HFF-Myc (cell line): ENCODE measurements at regions not wholly inside any gene's neighbourhood (a gene's known extent, or its start where the extent isn't known, plus 50 kb on each side); places are given as distances from the start of the nearest gene placed in this dataset.

ENCODE experiments used
- DNase-seq: peaks from one replicate; pipeline ENCODE4 v3.0.0-alpha.2; 2011; ENCODE audit warnings: low read depth; ENCODE audit errors: extremely low read depth
- H3K4me3 ChIP-seq: replicated peaks from 2 replicates; pipeline ENCODE4 v1.5.1; 2011; ENCODE audit warnings: low read depth, mild to moderate bottlenecking, control low read depth, low read length
- TF ChIP-seq, protein P1 (sequence below): IDR thresholded peaks from 2 replicates; pipeline ENCODE4 v1.5.1; 2012; ENCODE audit warnings: mild to moderate bottlenecking, low read depth, low read length, control low read depth; ENCODE audit errors: missing control alignments

DNA sequence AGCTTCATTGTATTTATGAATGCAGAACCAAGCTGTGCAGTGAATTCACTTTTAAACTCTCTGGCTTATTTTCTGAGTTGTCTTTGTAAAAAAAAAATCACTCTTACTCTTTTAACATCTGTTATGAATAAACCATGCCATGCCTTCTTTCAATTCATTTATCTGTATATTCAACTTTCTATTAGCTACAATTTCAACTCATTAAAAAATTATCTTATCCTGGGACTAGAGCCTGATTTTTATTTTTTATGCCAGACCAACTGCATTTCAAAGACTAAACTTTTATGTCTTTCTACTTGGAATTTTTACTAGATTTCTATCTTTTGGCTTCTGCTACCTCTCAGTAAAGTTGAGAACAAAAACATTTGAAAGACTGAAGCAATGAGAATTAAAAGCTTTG lies 342.7 kb downstream of the DEPDC1B start:
- TF ChIP-seq, protein P1, sequence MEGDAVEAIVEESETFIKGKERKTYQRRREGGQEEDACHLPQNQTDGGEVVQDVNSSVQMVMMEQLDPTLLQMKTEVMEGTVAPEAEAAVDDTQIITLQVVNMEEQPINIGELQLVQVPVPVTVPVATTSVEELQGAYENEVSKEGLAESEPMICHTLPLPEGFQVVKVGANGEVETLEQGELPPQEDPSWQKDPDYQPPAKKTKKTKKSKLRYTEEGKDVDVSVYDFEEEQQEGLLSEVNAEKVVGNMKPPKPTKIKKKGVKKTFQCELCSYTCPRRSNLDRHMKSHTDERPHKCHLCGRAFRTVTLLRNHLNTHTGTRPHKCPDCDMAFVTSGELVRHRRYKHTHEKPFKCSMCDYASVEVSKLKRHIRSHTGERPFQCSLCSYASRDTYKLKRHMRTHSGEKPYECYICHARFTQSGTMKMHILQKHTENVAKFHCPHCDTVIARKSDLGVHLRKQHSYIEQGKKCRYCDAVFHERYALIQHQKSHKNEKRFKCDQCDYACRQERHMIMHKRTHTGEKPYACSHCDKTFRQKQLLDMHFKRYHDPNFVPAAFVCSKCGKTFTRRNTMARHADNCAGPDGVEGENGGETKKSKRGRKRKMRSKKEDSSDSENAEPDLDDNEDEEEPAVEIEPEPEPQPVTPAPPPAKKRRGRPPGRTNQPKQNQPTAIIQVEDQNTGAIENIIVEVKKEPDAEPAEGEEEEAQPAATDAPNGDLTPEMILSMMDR, result no peak
- no peak for DNase-seq
- no peak overlapping the region for H3K4me3 ChIP-seq

DNA sequence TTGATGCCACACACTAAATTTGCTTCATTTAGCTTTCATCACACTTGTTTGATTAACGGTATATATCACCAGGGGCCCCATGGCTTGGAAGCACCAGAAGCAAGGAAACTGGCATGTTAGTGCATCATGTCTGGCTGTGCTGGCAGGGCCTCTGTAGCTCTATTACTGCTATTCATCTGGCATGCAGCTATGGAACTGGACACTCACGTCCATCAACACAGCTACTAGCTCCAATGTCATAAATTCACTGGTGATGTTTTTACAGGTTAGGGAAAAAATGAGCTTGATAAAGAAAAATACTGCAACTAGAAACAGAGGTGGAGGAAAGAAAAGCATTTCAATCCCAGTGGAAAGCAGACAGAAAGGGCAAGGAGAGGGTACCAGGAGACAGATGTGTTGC lies 343.2 kb downstream of the DEPDC1B start:
- H3K4me3 ChIP-seq, result no peak overlapping the region
- TF ChIP-seq, protein P1, result no peak
- DNase-seq, result no peak

DNA sequence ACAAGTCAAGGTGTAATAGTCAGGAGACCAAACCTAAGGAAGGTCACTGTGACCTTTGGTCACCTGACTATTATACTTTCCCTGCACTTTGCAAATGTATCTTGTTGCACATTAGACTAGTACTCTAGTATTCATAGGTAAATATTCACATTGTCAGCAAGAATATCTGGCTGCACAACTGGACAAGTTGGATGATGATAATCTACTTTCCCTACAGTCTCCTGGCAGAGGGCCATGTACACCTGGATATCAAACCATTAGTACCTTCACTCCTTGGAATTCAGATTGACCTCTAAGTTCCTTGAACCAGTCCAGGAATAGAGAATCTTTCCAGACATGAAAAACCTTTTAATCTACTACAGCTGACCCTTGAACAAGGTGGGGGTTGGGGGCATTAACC lies 344.8 kb downstream of the DEPDC1B start:
- TF ChIP-seq, protein P1, result no peak
- no peak for DNase-seq
- H3K4me3 ChIP-seq, result no peak overlapping the region

DNA sequence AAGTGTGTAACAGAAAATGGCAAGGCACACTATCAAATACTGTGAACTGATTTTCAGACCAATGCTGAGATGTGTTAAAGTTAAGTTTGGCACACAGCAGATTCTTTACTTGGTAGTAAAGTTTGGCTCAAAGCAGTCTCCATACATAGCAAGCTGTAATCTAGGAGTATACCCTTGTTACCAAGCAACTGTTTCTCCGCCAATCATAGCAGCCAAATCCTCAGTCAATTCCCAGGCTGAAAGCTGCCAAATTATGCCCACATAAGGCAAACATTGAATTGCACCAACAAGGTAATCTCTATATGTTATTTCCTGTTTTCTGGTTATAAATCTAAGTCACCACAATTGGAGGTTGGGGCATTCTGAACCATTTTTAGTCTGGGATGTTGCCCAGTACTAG lies 345.7 kb downstream of the DEPDC1B start:
- no peak overlapping the region for H3K4me3 ChIP-seq
- no peak for DNase-seq
- TF ChIP-seq, protein P1, result no peak

DNA sequence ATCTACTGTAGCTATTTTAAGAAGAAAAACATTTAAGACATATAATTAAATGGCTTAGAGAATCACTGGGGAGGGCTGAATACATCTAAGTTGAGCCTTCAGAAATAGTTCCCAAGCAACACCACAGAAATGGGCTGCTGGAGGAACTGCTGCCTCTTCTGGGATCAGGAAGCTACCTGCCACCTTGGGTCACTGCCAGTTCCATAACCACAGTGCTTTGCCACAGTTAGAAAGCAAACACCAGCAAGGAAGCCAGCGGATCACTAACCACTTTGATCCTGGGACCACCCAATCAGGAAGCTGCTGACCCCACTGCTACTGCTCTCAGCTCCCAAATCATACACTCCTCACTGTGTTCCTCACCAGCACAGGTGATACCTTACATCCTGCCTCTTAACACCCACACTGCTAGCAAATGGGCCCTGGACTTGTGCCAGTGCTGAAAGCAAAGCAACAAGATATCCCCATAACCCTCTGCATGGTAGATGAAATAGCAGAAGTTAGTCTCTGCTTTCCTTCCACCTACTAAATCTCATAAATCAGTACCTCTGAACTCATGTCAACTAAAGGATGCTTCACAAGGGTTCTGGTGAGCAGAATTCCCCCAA lies 346.9 kb downstream of the DEPDC1B start:
- H3K4me3 ChIP-seq, result no peak overlapping the region
- TF ChIP-seq, protein P1, result no peak
- no peak for DNase-seq

DNA sequence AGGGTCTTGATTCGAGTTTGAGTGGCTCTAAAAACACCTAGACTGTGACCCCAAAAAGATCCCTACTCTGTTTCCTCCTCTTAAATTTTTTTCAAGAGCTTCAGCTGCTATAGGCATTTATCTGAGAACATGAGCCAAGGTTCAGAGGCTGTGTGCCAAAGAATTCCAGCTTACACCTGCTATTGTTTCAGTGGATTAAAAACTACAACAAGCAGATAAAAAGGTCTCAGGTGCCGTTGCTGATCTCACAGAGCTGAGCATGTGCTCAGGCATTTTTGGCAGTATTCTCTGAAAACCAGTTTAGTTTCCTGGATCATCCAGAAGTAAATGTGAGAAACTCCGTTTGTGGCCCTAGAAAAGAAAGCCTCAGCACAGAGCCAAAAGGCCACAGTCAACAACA lies 349.2 kb downstream of the DEPDC1B start:
- DNase-seq, result no peak
- TF ChIP-seq, protein P1, result no peak

DNA sequence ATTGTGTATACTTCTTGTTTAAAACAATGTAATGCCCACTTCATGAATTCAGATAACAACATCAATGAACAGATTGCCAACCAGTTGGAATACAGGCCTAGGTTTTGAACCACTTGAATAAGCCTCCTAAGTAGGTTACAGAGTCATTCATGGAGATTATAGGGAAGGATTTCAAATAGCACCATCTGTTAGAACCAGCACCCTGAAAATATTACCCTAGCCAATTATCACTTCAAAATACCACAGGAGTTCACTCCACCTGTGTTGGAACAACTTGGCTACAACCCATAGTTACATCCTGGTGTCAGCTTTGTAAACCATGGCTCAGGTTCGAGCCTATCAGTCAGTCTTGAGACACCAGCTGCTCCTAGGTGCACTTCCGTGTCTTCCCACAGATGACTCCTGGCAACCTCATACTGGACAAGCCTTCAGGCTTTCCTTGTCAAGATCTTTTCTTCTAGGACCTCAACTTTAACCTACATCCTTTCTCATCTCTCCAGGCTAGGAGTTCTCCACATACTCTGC lies 350.0 kb downstream of the DEPDC1B start:
- no peak for DNase-seq
- TF ChIP-seq, protein P1, result no peak
- H3K4me3 ChIP-seq, result no peak overlapping the region

More for the DNA sequence above, 349.2 kb downstream of the DEPDC1B start:
- H3K4me3 ChIP-seq, result no peak overlapping the region
